ENCODE measurements at regions not wholly inside any gene's neighbourhood (a gene's known extent, or its start where the extent isn't known, plus 50 kb on each side); places are given as distances from the start of the nearest gene placed in this dataset.
"Not testable (repeated sequence)": the region's sequence is repeated elsewhere in the genome, so short reads cannot be mapped to it uniquely, and the experiment has no call there.

- no peak for DNase-seq
These were observed 329.3 kb downstream of the TBL1XR1 start for GRCh38 chr3:176867681-176868663.

- DNase-seq: no peak
These were observed 336.1 kb downstream of the TBL1XR1 start for GRCh38 chr3:176861137-176861536.

- no peak for DNase-seq
These were observed 340.6 kb downstream of the TBL1XR1 start for GRCh38 chr3:176856721-176857120.

GRCh38 chr3:176855901-176856486 is 341.3 kb downstream of the TBL1XR1 start:
- DNase-seq: no peak

- DNase-seq: no peak
These were observed 342.1 kb downstream of the TBL1XR1 start for GRCh38 chr3:176855213-176855612.

GRCh38 chr3:176850498-176850897 is 346.8 kb downstream of the TBL1XR1 start:
- DNase-seq: no peak

- DNase-seq: no peak
These were observed 348.7 kb downstream of the TBL1XR1 start for GRCh38 chr3:176848431-176849214.

- no peak for DNase-seq
These were observed 354.4 kb downstream of the TBL1XR1 start for GRCh38 chr3:176842914-176843313.

GRCh38 chr3:176840641-176841286 is 356.5 kb downstream of the TBL1XR1 start:
- DNase-seq: no peak

GRCh38 chr3:176839901-176840300 is 357.4 kb downstream of the TBL1XR1 start:
- no peak for DNase-seq

- no peak for DNase-seq
These were observed 357.8 kb downstream of the TBL1XR1 start for GRCh38 chr3:176839466-176839865.

GRCh38 chr3:176827244-176827643 is 370.0 kb downstream of the TBL1XR1 start:
- not testable (repeated sequence) for DNase-seq

GRCh38 chr3:176824811-176825210 is 372.5 kb downstream of the TBL1XR1 start:
- DNase-seq: no peak

GRCh38 chr3:176820764-176821163 is 376.5 kb downstream of the TBL1XR1 start:
- DNase-seq: no peak

GRCh38 chr3:176816937-176817336 is 380.3 kb downstream of the TBL1XR1 start:
- DNase-seq: no peak

- DNase-seq: peak in 1 of 5 donors; percentile 14
These were observed 383.0 kb downstream of the TBL1XR1 start for GRCh38 chr3:176814285-176814684.

- no peak for DNase-seq
These were observed 389.3 kb downstream of the TBL1XR1 start for GRCh38 chr3:176807938-176808337.

- no peak for DNase-seq
These were observed 397.6 kb downstream of the TBL1XR1 start for GRCh38 chr3:176799675-176800074.

GRCh38 chr3:176798680-176799079 is 398.6 kb downstream of the TBL1XR1 start:
- no peak for DNase-seq

GRCh38 chr3:176796371-176796770 is 400.9 kb downstream of the TBL1XR1 start:
- no peak for DNase-seq

GRCh38 chr3:176795891-176796290 is 401.4 kb downstream of the TBL1XR1 start:
- no peak for DNase-seq

GRCh38 chr3:176794406-176794805 is 402.9 kb downstream of the TBL1XR1 start:
- no peak for DNase-seq

- DNase-seq: no peak
These were observed 407.3 kb downstream of the TBL1XR1 start for GRCh38 chr3:176789947-176790346.
